PC-3 (cell line): ENCODE measurements at regions not wholly inside any gene's neighbourhood (a gene's known extent, or its start where the extent isn't known, plus 50 kb on each side); places are given as distances from the start of the nearest gene placed in this dataset.

ENCODE experiments used
- ATAC-seq: fragments of 200-7000 bp; cut with Tn5 transposase; 2 replicates; pipeline ENCODE4 v1.9.1; 2020; ENCODE audit warnings: mild to moderate bottlenecking, moderate library complexity
- BruUV-seq: library from RNA; stranded (reverse); fragments of 400-500 nt; replicated peaks from 2 replicates; lab custom pipeline; 2021; lab: Mats Ljungman, UMichigan
- CTCF ChIA-PET: fragments of 300-600 bp; sonication (Branson Sonifier 250); formaldehyde crosslinking; loops from one replicate; lab custom pipeline; 2022; ENCODE audit warnings: antibody characterized with exemption; lab: Charles Lee
- POLR2A ChIA-PET: fragments of 300-600 bp; sonication (Branson Sonifier 250); formaldehyde crosslinking; loops from one replicate; lab custom pipeline; 2022; ENCODE audit warnings: antibody characterized with exemption; ENCODE audit not compliant: unreplicated experiment; lab: Charles Lee
- DNase-seq: peaks from one replicate; pipeline ENCODE4 v3.0.0-alpha.2; 2015
- H2AFZ ChIP-seq: fragments of 300-600 bp; sonication (generic); 2 replicates; pipeline ENCODE4 v1.6.0; 2016; ENCODE audit warnings: antibody characterized with exemption, low read length
- H3F3A ChIP-seq: fragments of 300-600 bp; sonication (generic); one replicate; pipeline ENCODE4 v1.6.0; 2017; ENCODE audit warnings: antibody characterized with exemption, low read length, control low read depth, mild to moderate bottlenecking; ENCODE audit not compliant: unreplicated experiment
- H3K27ac ChIP-seq: fragments of 300-600 bp; sonication (generic); 2 replicates; pipeline ENCODE4 v1.5.1; 2016; ENCODE audit warnings: mild to moderate bottlenecking, low read length
- H3K27me3 ChIP-seq: fragments of 300-600 bp; sonication (generic); 2 replicates; pipeline ENCODE4 v1.6.1; 2016; ENCODE audit warnings: low read length, mixed read lengths
- H3K36me3 ChIP-seq: fragments of 300-600 bp; sonication (generic); 2 replicates; pipeline ENCODE4 v1.6.1; 2016; ENCODE audit warnings: low read depth, mixed run types, low read length, mixed read lengths
- H3K4me1 ChIP-seq: fragments of 300-600 bp; sonication (generic); 2 replicates; pipeline ENCODE4 v1.5.1; 2016; ENCODE audit warnings: low read length; ENCODE audit not compliant: insufficient read depth
- H3K4me2 ChIP-seq: fragments of 300-600 bp; sonication (generic); 2 replicates; pipeline ENCODE4 v1.6.0; 2016; ENCODE audit warnings: low read length
- H3K4me3 ChIP-seq: fragments of 300-600 bp; sonication (generic); 2 replicates; pipeline ENCODE4 v1.5.1; 2016; ENCODE audit warnings: mild to moderate bottlenecking, low read length, mixed read lengths
- H3K79me2 ChIP-seq: fragments of 300-600 bp; sonication (generic); 2 replicates; pipeline ENCODE4 v1.6.1; 2017; ENCODE audit warnings: low read length, mixed read lengths
- H3K9ac ChIP-seq: fragments of 300-600 bp; sonication (generic); 2 replicates; pipeline ENCODE4 v1.6.0; 2016; ENCODE audit warnings: mild to moderate bottlenecking, low read length
- H3K9me2 ChIP-seq: fragments of 300-600 bp; sonication (generic); replicated peaks from 2 replicates; pipeline ENCODE4 v1.6.1; 2016; ENCODE audit warnings: mixed run types, low read length, mixed read lengths
- H3K9me3 ChIP-seq: fragments of 300-600 bp; sonication (generic); 2 replicates; pipeline ENCODE4 v1.6.1; 2016; ENCODE audit warnings: low read length, mixed read lengths
- H4K20me1 ChIP-seq: fragments of 300-600 bp; sonication (generic); 2 replicates; pipeline ENCODE4 v1.6.1; 2016; ENCODE audit warnings: low read length, mixed read lengths
- EZH2 ChIP-seq: fragments of 300-600 bp; sonication (generic); IDR thresholded peaks from one replicate; pipeline ENCODE4 v1.6.1; 2017; ENCODE audit warnings: antibody characterized with exemption, mild to moderate bottlenecking, low read length; ENCODE audit not compliant: unreplicated experiment
- EZH2phosphoT487 ChIP-seq: fragments of 300-600 bp; sonication (generic); IDR thresholded peaks from 2 replicates; pipeline ENCODE4 v1.6.1; 2018; ENCODE audit warnings: mild to moderate bottlenecking, antibody characterized with exemption, low read length, borderline replicate concordance
- intact Hi-C: fragments of 100-400 bp; cut with micrococcal nuclease; formaldehyde crosslinking; loops from 2 replicates; pipeline ENCODE4 v1.9.0; 2023
- TF ChIP-seq, protein P1 (sequence below): fragments of 300-600 bp; sonication (generic); conservative IDR thresholded peaks from 2 replicates; pipeline ENCODE4 v1.5.1; 2017; ENCODE audit warnings: antibody characterized with exemption, low read depth, mild to moderate bottlenecking, low read length

DNA sequence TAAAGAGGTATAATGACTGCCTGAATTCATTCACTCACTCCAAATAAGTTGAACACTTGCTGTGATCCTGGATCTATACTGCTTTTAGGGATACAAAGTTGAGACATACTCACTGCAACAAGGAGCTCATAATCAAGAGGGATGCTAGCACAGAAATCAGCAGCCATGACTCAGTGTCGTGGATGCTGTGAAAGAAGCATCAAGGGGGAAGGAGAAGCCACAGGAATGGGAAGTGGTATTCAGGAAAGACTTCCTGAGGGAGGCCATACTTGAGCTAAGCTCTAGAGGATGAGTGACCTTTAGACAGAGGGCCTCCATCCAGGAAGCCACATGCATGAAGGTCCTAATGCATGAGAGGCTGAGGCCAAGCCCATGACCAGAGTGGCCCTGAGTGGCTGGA is 245.7 kb upstream of the RORA start:
- Histone ChIP-seq H3K4me3 (no peak overlapping the region), H3K9ac (no peak overlapping the region), H3F3A (no peaks in the 10 kb centered on the region), H3K4me1 (no peaks in the 10 kb centered on the region), H4K20me1 (no peaks in the 10 kb centered on the region), H3K27me3 (no peaks in the 10 kb centered on the region), H3K9me3 (no peaks in the 10 kb centered on the region), H3K79me2 (no peaks in the 10 kb centered on the region), H3K9me2 (no peaks in the 10 kb centered on the region), H3K36me3 (no peaks in the 10 kb centered on the region), H3K27ac (no peak overlapping the region), H3K4me2 (no peak overlapping the region), H2AFZ (no peak overlapping the region)
- POLR2A ChIA-PET, result no interaction called here
- intact Hi-C loops, result no loop called here
- TF ChIP-seq EZH2 (no peak), EZH2phosphoT487 (no peak)
- TF ChIP-seq, protein P1, sequence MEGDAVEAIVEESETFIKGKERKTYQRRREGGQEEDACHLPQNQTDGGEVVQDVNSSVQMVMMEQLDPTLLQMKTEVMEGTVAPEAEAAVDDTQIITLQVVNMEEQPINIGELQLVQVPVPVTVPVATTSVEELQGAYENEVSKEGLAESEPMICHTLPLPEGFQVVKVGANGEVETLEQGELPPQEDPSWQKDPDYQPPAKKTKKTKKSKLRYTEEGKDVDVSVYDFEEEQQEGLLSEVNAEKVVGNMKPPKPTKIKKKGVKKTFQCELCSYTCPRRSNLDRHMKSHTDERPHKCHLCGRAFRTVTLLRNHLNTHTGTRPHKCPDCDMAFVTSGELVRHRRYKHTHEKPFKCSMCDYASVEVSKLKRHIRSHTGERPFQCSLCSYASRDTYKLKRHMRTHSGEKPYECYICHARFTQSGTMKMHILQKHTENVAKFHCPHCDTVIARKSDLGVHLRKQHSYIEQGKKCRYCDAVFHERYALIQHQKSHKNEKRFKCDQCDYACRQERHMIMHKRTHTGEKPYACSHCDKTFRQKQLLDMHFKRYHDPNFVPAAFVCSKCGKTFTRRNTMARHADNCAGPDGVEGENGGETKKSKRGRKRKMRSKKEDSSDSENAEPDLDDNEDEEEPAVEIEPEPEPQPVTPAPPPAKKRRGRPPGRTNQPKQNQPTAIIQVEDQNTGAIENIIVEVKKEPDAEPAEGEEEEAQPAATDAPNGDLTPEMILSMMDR, result no peak
- DNase-seq, result no peak
- no peak for ATAC-seq
- BruUV-seq, result no TSS peak
- CTCF ChIA-PET, result no interaction called here

DNA sequence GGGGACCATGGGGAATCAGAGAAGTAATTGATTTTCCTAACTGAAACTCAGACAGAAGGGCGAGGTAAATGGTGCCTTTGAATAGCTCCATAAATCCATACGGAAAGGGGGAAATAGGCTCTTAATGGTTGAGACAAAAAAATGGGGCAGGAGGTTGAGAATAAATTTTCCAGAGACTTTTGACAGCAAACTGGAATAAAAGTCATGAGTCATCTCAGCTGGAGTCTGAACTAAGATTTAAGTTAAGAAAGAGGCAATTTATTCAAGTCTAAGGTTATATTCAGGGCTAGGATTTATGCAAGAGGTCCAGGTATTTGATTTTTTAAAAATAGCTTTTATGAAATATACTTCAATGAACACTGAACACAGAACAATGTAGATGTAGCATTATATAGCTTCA is 238.7 kb upstream of the RORA start:
- Histone ChIP-seq H2AFZ (no peak overlapping the region), H3K4me3 (no peak overlapping the region), H3K9me3 (no peaks in the 10 kb centered on the region), H3K79me2 (no peaks in the 10 kb centered on the region), H3K4me2 (no peak overlapping the region), H4K20me1 (no peaks in the 10 kb centered on the region), H3K36me3 (no peaks in the 10 kb centered on the region), H3K27ac (no peak overlapping the region), H3K27me3 (no peaks in the 10 kb centered on the region), H3F3A (no peaks in the 10 kb centered on the region), H3K9me2 (no peaks in the 10 kb centered on the region), H3K9ac (no peak overlapping the region), H3K4me1 (no peaks in the 10 kb centered on the region)
- ChIA-PET CTCF (no interaction called here), POLR2A (no interaction called here)
- TF ChIP-seq EZH2phosphoT487, result no peak
- TF ChIP-seq, protein P1, result no peak
- ATAC-seq (no peak), DNase-seq (no peak)
- intact Hi-C loops, result no loop called here
- no TSS peak for BruUV-seq

- no peaks in the 10 kb centered on the region for H4K20me1 ChIP-seq
- CTCF ChIA-PET, result no interaction called here
- no peak overlapping the region for H3K27ac ChIP-seq
- H3K27me3 ChIP-seq, result no peaks in the 10 kb centered on the region
- intact Hi-C loops, result no loop called here
- DNase-seq (peak; percentile 19), ATAC-seq (no peak)
- no peak overlapping the region for H3K9ac ChIP-seq
- no TSS peak for BruUV-seq
- POLR2A ChIA-PET, result no interaction called here
- no peak overlapping the region for H3K4me2 ChIP-seq
- H3K4me1 ChIP-seq, result no peaks in the 10 kb centered on the region
- no peaks in the 10 kb centered on the region for H3K36me3 ChIP-seq
- H3K4me3 ChIP-seq, result no peak overlapping the region
- no peaks in the 10 kb centered on the region for H3K9me3 ChIP-seq
- no peak overlapping the region for H2AFZ ChIP-seq
- TF ChIP-seq EZH2, result no peak
- TF ChIP-seq, protein P1, result no peak
- no peak for TF ChIP-seq EZH2phosphoT487
- no peaks in the 10 kb centered on the region for H3F3A ChIP-seq
- no peaks in the 10 kb centered on the region for H3K79me2 ChIP-seq
- H3K9me2 ChIP-seq, result no peaks in the 10 kb centered on the region
Measured at GRCh38 chr15:61459785-61460707, 230.9 kb upstream of the RORA start.
